ENCODE measurements at regions not wholly inside any gene's neighbourhood (a gene's known extent, or its start where the extent isn't known, plus 50 kb on each side); places are given as distances from the start of the nearest gene placed in this dataset.

DNA sequence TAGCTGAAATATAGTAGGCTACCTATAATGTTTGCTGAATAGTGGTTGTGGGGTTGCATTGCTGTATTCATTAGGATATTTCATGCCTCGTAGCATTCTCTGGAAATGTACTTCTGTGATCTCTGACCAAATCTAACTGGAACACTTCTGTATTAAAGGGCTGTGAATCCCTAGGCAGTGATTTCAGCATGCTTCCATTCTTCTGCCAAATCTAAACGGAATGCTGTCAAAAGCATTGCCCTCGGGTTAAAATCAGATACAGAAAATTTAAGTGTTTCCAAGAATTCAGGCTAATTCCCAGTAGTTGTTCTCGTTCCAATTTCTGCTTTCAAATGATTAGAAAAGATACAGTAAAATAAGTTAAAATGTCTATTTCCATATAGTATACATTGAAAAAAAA, 1847.5 kb upstream of the IGFBP7 start (continued):
- TF ChIP-seq, protein P1, sequence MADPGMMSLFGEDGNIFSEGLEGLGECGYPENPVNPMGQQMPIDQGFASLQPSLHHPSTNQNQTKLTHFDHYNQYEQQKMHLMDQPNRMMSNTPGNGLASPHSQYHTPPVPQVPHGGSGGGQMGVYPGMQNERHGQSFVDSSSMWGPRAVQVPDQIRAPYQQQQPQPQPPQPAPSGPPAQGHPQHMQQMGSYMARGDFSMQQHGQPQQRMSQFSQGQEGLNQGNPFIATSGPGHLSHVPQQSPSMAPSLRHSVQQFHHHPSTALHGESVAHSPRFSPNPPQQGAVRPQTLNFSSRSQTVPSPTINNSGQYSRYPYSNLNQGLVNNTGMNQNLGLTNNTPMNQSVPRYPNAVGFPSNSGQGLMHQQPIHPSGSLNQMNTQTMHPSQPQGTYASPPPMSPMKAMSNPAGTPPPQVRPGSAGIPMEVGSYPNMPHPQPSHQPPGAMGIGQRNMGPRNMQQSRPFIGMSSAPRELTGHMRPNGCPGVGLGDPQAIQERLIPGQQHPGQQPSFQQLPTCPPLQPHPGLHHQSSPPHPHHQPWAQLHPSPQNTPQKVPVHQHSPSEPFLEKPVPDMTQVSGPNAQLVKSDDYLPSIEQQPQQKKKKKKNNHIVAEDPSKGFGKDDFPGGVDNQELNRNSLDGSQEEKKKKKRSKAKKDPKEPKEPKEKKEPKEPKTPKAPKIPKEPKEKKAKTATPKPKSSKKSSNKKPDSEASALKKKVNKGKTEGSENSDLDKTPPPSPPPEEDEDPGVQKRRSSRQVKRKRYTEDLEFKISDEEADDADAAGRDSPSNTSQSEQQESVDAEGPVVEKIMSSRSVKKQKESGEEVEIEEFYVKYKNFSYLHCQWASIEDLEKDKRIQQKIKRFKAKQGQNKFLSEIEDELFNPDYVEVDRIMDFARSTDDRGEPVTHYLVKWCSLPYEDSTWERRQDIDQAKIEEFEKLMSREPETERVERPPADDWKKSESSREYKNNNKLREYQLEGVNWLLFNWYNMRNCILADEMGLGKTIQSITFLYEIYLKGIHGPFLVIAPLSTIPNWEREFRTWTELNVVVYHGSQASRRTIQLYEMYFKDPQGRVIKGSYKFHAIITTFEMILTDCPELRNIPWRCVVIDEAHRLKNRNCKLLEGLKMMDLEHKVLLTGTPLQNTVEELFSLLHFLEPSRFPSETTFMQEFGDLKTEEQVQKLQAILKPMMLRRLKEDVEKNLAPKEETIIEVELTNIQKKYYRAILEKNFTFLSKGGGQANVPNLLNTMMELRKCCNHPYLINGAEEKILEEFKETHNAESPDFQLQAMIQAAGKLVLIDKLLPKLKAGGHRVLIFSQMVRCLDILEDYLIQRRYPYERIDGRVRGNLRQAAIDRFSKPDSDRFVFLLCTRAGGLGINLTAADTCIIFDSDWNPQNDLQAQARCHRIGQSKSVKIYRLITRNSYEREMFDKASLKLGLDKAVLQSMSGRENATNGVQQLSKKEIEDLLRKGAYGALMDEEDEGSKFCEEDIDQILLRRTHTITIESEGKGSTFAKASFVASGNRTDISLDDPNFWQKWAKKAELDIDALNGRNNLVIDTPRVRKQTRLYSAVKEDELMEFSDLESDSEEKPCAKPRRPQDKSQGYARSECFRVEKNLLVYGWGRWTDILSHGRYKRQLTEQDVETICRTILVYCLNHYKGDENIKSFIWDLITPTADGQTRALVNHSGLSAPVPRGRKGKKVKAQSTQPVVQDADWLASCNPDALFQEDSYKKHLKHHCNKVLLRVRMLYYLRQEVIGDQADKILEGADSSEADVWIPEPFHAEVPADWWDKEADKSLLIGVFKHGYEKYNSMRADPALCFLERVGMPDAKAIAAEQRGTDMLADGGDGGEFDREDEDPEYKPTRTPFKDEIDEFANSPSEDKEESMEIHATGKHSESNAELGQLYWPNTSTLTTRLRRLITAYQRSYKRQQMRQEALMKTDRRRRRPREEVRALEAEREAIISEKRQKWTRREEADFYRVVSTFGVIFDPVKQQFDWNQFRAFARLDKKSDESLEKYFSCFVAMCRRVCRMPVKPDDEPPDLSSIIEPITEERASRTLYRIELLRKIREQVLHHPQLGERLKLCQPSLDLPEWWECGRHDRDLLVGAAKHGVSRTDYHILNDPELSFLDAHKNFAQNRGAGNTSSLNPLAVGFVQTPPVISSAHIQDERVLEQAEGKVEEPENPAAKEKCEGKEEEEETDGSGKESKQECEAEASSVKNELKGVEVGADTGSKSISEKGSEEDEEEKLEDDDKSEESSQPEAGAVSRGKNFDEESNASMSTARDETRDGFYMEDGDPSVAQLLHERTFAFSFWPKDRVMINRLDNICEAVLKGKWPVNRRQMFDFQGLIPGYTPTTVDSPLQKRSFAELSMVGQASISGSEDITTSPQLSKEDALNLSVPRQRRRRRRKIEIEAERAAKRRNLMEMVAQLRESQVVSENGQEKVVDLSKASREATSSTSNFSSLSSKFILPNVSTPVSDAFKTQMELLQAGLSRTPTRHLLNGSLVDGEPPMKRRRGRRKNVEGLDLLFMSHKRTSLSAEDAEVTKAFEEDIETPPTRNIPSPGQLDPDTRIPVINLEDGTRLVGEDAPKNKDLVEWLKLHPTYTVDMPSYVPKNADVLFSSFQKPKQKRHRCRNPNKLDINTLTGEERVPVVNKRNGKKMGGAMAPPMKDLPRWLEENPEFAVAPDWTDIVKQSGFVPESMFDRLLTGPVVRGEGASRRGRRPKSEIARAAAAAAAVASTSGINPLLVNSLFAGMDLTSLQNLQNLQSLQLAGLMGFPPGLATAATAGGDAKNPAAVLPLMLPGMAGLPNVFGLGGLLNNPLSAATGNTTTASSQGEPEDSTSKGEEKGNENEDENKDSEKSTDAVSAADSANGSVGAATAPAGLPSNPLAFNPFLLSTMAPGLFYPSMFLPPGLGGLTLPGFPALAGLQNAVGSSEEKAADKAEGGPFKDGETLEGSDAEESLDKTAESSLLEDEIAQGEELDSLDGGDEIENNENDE (IDR thresholded peaks at IDR 0.05; ENCODE audit: insufficient replicate concordance, low read length) = no peak
- TF ChIP-seq POLR2AphosphoS5 (IDR thresholded peaks at IDR 0.05; ENCODE audit: low read depth, low read length) (no peak), BRCA1 (IDR thresholded peaks at IDR 0.05; ENCODE audit: low read depth, low read length) (no peak), CBX5 (IDR thresholded peaks at IDR 0.05; ENCODE audit: low read depth, low read length) (no peak), JUN (IDR thresholded peaks at IDR 0.05; ENCODE audit: low read depth, low read length) (no peak), TCF12 (IDR thresholded peaks at IDR 0.05; ENCODE audit: low read depth, low read length) (no peak), HDAC2 (IDR thresholded peaks at IDR 0.05; ENCODE audit: borderline replicate concordance in 1 of 2, low read depth in 2 of 2, low read length in 2 of 2) (no peak), SP1 (IDR thresholded peaks at IDR 0.05; ENCODE audit: low read depth, low read length) (no peak), BCL11A (IDR thresholded peaks at IDR 0.05; ENCODE audit: low read depth in 2 of 2, low read length in 2 of 2) (no peak), CREB1 (IDR thresholded peaks at IDR 0.05) (no peak), KDM5A (IDR thresholded peaks at IDR 0.05; ENCODE audit: low read length) (no peak), SIRT6 (IDR thresholded peaks at IDR 0.05; ENCODE audit: low read length) (no peak)
- TF ChIP-seq, protein P2, sequence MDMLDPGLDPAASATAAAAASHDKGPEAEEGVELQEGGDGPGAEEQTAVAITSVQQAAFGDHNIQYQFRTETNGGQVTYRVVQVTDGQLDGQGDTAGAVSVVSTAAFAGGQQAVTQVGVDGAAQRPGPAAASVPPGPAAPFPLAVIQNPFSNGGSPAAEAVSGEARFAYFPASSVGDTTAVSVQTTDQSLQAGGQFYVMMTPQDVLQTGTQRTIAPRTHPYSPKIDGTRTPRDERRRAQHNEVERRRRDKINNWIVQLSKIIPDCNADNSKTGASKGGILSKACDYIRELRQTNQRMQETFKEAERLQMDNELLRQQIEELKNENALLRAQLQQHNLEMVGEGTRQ (IDR thresholded peaks at IDR 0.05; ENCODE audit: low read length) = no peak
